RWPE2 (cell line): ENCODE measurements at regions not wholly inside any gene's neighbourhood (a gene's known extent, or its start where the extent isn't known, plus 50 kb on each side); places are given as distances from the start of the nearest gene placed in this dataset.
A peak's percentile ranks its signal among the peaks of the same experiment; 100 is the strongest.

ENCODE experiments used
- ATAC-seq: fragments of 200-7000 bp; cut with Tn5 transposase; 3 replicates; pipeline ENCODE4 v1.9.1; 2021; ENCODE audit warnings: low read depth
- DNase-seq: peaks from one replicate; pipeline ENCODE4 v3.0.0-alpha.2; 2020; ENCODE audit warnings: low spot score
- H3K27ac ChIP-seq: fragments of 450-650 bp; 2 replicates; pipeline ENCODE4 v1.5.1; 2017; ENCODE audit warnings: mild to moderate bottlenecking; ENCODE audit not compliant: poor library complexity, severe bottlenecking
- H3K27me3 ChIP-seq: fragments of 250-450 bp; sonication (Bioruptor Pico); 2 replicates; pipeline ENCODE4 v1.5.1; 2021; ENCODE audit warnings: mild to moderate bottlenecking, moderate library complexity; ENCODE audit not compliant: insufficient read depth, poor library complexity, severe bottlenecking
- H3K36me3 ChIP-seq: fragments of 250-450 bp; sonication (Bioruptor Pico); 2 replicates; pipeline ENCODE4 v1.5.1; 2020; ENCODE audit warnings: low read depth, mild to moderate bottlenecking, moderate library complexity
- H3K4me1 ChIP-seq: fragments of 250-450 bp; sonication (Bioruptor Pico); 2 replicates; pipeline ENCODE4 v1.5.1; 2021; ENCODE audit warnings: mild to moderate bottlenecking, moderate library complexity; ENCODE audit not compliant: insufficient read depth, poor library complexity, severe bottlenecking
- H3K4me3 ChIP-seq: fragments of 250-450 bp; sonication (Bioruptor Pico); 2 replicates; pipeline ENCODE4 v1.5.1; 2021; ENCODE audit warnings: mild to moderate bottlenecking, moderate library complexity; ENCODE audit not compliant: severe bottlenecking
- H3K9me3 ChIP-seq: fragments of 250-450 bp; sonication (Bioruptor Pico); 2 replicates; pipeline ENCODE4 v1.5.1; 2021; ENCODE audit warnings: mild to moderate bottlenecking, moderate library complexity; ENCODE audit not compliant: severe bottlenecking
- TF ChIP-seq, protein P1 (sequence below): fragments of 450-650 bp; IDR thresholded peaks from one replicate; pipeline ENCODE4 v1.5.1; 2017; ENCODE audit warnings: mild to moderate bottlenecking, moderate library complexity; ENCODE audit not compliant: poor library complexity, severe bottlenecking

DNA sequence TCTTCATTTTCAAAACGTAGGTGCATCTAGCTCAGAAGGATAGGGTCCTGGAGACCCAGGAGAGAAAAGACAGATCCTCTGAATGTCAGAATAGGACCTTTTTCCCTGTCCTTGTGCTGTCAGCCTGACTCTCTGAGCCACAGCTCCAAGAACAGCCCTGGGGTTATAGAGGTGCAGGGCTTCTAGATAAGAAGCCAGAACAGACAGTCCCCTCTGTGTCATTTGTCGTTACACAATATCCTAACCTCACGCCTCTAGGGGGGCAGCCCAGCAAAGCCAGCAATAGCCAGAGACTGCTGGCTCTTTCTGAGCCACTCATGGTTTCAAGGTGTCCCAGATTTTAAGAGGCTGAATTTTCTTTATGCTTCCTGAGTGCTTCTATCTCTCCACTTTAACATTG, 153.2 kb upstream of the THBS1 start:
- no peaks in the 10 kb centered on the region for H3K27me3 ChIP-seq
- H3K9me3 ChIP-seq, result peaks cover 3% of the 10 kb centered on the region
- ATAC-seq (no peak), DNase-seq (no peak)
- no peak overlapping the region for H3K4me3 ChIP-seq
- H3K4me1 ChIP-seq, result peaks cover 12% of the 10 kb centered on the region
- TF ChIP-seq, protein P1, sequence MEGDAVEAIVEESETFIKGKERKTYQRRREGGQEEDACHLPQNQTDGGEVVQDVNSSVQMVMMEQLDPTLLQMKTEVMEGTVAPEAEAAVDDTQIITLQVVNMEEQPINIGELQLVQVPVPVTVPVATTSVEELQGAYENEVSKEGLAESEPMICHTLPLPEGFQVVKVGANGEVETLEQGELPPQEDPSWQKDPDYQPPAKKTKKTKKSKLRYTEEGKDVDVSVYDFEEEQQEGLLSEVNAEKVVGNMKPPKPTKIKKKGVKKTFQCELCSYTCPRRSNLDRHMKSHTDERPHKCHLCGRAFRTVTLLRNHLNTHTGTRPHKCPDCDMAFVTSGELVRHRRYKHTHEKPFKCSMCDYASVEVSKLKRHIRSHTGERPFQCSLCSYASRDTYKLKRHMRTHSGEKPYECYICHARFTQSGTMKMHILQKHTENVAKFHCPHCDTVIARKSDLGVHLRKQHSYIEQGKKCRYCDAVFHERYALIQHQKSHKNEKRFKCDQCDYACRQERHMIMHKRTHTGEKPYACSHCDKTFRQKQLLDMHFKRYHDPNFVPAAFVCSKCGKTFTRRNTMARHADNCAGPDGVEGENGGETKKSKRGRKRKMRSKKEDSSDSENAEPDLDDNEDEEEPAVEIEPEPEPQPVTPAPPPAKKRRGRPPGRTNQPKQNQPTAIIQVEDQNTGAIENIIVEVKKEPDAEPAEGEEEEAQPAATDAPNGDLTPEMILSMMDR, result no peak
- no peak overlapping the region for H3K27ac ChIP-seq
- no peaks in the 10 kb centered on the region for H3K36me3 ChIP-seq

- H3K4me3 ChIP-seq, result no peak overlapping the region
- DNase-seq (no peak), ATAC-seq (peak; percentile 93)
- peaks cover 12% of the 10 kb centered on the region for H3K4me1 ChIP-seq
- TF ChIP-seq, protein P1, result no peak
- no peaks in the 10 kb centered on the region for H3K36me3 ChIP-seq
- H3K9me3 ChIP-seq, result no peaks in the 10 kb centered on the region
- no peaks in the 10 kb centered on the region for H3K27me3 ChIP-seq
- peak overlapping the region; percentile 71 for H3K27ac ChIP-seq
These were observed 151.0 kb upstream of the THBS1 start for GRCh38 chr15:39429898-39430357.

DNA sequence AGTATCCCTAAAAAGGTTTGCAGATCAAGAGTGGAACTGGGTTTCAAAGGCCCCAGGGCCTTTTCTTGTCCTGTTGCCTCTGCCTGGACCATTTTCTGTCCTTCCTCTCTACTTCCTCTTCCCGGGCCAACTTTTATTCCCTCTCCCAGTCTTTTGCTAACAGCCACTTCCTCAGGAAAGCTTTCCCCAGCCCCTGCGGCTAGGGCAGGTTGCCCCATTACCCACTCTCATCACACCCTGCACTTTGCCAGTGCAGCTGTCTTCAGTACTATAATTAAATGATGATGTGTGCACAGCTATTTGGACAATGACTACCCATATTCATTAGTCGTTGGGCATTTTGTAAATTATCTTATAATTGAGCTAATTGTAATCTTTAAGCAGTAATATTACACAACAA, 150.5 kb upstream of the THBS1 start:
- DNase-seq, result no peak
- H3K4me3 ChIP-seq, result no peak overlapping the region
- no peaks in the 10 kb centered on the region for H3K9me3 ChIP-seq
- peak overlapping the region; percentile 71 for H3K27ac ChIP-seq
- TF ChIP-seq, protein P1, result no peak
- peaks cover 12% of the 10 kb centered on the region for H3K4me1 ChIP-seq
- ATAC-seq, result no peak
- no peaks in the 10 kb centered on the region for H3K36me3 ChIP-seq
- no peaks in the 10 kb centered on the region for H3K27me3 ChIP-seq

- no peak overlapping the region for H3K4me3 ChIP-seq
- no peak for ATAC-seq
- H3K4me1 ChIP-seq, result peaks cover 12% of the 10 kb centered on the region
- no peaks in the 10 kb centered on the region for H3K27me3 ChIP-seq
- H3K9me3 ChIP-seq, result no peaks in the 10 kb centered on the region
- H3K36me3 ChIP-seq, result no peaks in the 10 kb centered on the region
- TF ChIP-seq, protein P1, result no peak
- no peak overlapping the region for H3K27ac ChIP-seq
- DNase-seq, result no peak
These were observed 149.5 kb upstream of the THBS1 start for GRCh38 chr15:39431376-39431775.

- H3K4me3 ChIP-seq, result no peak overlapping the region
- ATAC-seq (no peak), DNase-seq (no peak)
- no peak overlapping the region for H3K27ac ChIP-seq
- no peaks in the 10 kb centered on the region for H3K9me3 ChIP-seq
- TF ChIP-seq, protein P1, result no peak
- H3K36me3 ChIP-seq, result no peaks in the 10 kb centered on the region
- H3K27me3 ChIP-seq, result no peaks in the 10 kb centered on the region
- H3K4me1 ChIP-seq, result peaks cover 12% of the 10 kb centered on the region
These were observed 148.9 kb upstream of the THBS1 start for GRCh38 chr15:39432026-39432425.
